DLD1 (cell line): ENCODE measurements at regions not wholly inside any gene's neighbourhood (a gene's known extent, or its start where the extent isn't known, plus 50 kb on each side); places are given as distances from the start of the nearest gene placed in this dataset.

ENCODE experiments used
- in situ Hi-C: cut with HindIII; loops from 2 replicates; pipeline ENCODE4 v1.10.0; 2017; ENCODE audit warnings: low sequenced_read_pairs

DNA sequence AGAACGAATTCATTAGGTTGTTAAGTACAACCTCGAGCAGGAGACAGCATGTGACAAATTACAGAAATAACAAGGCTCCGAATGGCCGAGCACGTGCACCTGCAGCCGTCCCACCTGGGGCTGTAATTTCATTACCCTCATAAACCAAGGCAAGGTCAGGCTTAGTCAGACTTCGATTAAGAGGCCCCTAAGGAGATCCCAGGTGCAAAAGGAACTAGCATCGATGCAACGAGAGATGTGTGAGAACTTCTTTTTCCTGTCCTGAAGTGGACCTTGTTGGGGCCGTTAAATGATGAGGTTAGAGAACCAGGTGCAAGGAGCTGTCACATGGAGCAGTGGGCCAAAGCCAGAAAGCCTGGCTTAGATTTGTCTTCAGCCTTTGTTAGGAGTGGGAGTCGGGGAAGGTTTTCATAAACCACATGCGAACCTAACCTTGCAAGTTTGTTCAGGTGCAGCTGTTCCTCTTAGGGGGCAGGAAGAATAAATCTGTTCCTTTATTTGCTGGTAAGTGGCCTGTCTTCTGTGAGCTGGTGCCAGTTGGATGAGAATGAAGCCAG is 559.9 kb upstream of the MCTP2 start:
- in situ Hi-C loops = no loop called here

DNA sequence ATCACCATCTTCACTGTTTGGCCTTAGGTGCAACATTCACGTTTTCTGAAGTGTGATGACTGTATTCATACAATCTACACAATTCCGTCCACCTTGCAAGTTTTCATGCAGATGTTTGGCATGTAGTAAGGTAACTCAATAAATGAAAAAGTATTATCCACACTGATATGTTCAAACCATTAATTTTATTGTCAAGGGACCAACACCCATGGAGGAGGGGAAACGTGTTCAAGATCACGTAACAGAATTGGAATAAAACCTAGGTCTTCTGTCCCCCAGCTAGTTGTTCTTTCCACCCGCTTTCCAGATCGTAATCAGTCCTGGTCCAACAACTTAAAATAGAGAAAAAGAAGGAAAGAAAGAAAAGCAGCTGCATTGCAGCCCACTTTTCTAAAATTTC is 560.4 kb upstream of the MCTP2 start:
- in situ Hi-C loops = no loop called here

DNA sequence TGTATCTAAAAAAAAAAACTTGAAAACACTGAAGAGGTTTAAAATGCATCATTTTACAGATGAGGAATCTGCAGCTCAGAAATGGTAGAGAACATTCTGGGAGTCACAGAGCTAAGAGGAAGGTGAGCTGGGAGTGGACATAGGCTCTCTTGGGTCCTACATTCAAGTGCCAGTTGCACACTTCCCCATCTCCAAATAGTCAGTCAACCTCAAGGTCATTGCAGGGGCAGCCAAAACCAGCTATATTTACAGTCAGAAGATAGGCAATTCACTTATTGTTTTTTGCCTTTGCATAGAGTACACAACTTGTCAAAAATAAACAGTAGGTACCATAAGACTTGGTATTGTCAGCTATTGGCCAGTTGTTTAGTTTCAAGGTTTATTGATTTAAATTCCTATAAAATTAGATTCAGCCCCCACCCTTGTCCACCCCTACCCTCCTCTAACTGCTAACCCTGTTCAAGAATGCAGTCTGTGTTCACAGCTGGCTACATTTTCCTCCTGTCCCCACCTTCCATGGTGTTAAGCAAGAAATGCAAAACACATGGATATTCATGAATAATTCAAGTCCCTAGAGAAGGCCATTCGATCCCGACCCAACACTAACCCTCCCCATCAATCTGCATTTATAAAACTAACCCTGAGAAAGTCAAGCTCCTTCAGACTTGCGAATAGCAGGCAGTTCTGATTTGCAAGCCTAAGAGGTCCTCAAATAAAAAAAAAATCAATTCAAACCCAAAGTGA is 567.0 kb upstream of the MCTP2 start:
- in situ Hi-C loops = no loop called here

GRCh38 chr15:93662162-93662885 is 569.0 kb upstream of the MCTP2 start:
- in situ Hi-C loops = no loop called here

GRCh38 chr15:93658026-93658816 is 569.2 kb upstream of the RGMA start:
- in situ Hi-C loops = no loop called here

- in situ Hi-C loops = no loop called here
Observed at GRCh38 chr15:93656041-93656440, 567.0 kb upstream of the RGMA start.

- in situ Hi-C loops = no loop called here
Observed at GRCh38 chr15:93649691-93650235, 560.8 kb upstream of the RGMA start.

DNA sequence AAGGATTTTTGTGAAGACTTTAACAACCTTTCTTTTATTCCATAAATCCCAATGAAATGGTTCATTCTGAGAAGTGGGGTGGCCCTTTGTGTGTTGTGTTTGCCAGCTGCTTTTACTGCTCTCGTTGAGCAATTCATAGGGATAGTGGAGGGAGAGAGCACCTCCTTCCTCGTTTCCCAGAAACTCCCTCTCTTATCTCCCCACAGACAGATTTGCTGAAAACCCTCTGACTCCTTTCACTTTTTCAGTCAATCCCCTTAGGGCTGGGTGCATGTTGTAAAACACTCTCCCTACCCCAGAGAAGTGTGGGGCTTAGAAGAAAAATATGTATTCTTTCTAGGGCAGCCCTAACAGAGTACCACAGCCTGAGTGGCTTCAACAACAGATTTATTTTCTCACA is 557.2 kb upstream of the RGMA start:
- in situ Hi-C loops = no loop called here

GRCh38 chr15:93645594-93645993 is 556.6 kb upstream of the RGMA start:
- in situ Hi-C loops = no loop called here

DNA sequence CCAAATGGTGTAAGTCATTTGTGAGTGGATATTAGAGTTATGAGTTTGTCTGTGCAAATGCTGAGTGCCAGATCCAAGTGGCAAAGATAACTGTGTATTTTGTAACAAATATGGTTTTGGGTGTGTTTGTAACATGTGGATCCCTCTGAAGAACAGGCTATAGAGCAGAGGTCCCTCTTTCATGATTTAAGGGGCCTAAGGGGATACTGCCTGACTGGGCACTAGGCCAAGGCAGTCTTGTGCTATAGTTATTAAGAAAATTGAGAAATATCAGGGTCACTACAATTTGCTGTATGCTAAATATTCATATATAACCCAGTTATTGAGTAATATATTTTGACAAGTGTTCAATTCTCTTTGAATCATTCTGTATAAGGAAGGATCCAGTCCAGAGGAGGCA is 555.6 kb upstream of the RGMA start:
- in situ Hi-C loops = no loop called here

DNA sequence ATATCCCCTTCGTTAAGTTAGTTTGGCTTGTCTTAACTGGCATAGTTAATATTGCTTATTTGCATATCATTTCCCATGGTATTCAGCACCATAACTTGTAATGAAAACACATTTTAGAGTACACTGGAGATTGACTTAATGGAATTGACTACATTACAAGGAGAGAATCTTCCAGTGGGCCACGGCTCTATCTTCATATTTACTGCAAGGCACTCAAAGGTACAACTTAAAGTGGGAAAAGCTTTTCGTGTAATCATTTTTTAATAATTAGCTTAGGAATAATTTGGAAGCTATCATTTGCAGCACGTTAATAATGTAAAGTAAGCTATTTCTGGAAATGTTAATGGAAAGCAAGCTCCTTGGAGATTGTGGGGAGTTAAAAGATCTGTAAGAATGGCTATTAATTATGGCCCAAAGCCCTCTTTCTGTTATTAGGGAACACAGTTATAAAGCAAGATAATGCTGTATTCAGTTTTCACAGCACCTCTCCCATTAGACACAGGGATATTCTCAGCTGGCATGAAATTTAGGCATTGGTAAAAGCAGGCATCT is 551.5 kb upstream of the RGMA start:
- in situ Hi-C loops = no loop called here

DNA sequence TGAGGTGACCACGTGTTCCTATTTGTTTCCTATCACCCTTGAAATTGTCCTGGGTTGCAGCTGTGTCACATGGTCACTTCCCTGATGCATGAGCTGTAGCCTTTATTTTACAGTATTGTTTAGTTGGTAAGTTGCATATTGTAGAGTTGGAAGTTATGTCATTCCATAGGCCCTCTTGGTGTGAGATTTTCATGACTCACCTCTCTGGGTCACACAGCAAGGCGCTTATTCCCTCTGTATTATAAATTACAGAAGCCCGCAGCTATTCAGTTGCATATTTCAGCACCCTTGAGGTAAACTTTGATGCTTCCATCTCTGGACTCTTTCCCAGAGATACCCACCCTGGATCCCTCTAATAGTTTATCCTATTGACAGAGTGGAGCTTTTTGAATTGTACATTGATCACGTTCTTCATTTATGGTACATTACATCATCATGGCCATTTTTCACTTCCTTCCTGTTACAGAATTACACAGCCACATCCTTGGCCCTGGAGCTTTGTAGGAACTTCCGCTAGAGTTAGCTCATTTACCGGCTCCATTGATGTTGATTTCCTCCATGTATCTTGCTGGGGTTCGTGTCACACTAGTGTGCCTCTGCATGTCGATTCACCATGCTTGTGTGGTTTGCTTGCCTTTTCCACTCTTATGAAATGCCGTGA is 543.1 kb upstream of the RGMA start:
- in situ Hi-C loops = no loop called here

GRCh38 chr15:93619597-93619996 is 530.6 kb upstream of the RGMA start:
- in situ Hi-C loops = no loop called here

GRCh38 chr15:93617443-93617842 is 528.4 kb upstream of the RGMA start:
- in situ Hi-C loops = no loop called here

DNA sequence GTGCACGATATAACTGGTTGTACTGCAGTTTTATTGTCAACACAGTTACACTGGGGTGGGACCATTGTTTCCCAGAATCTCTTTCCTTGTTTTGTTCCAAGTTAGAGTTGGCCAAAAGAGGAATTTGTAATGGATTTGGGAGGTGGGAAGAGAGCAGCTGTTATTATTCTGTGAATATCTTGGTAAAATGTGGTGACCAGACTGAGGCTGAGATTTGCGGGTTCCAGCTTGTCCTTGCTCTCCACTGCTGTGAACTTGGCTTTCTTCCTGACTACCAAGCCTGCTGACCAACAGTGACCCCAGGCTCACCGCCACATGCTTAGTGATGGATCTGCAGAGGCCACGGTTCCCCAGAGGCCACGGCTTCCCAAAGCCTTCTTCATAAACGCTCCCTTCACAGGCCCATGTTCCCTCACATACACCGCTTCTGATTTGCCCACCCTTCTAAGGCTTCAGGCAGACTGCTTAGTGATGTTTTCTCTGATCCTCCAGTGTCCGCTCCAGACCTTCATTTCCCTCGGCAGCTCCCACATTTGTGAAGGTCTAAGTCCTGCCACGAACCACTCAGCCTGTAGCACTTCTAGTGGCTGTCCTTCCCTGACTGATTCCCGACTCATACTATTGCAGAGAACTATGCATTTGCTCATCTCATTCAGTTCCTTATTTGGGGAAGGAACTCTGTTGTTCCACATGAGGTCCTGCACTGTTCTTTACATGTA is 525.5 kb upstream of the RGMA start:
- in situ Hi-C loops = no loop called here

DNA sequence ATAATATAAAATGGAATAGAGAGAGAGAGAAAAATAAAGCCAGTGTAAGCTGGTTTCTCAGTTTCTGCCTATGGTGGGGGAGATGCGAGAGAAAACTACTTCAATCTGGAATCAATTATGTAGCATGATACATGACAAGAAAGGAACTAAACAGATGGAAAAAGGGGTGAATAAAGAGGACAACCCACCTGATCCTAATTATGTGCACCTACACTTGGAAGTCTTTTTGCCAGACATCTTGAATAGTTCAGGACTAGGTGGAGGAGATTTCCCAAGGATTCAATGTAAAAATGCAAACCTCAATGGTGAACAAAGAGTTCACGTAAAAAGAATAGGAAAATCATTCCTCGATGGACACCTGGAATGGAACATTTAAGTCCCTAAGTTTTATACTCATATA is 524.4 kb upstream of the RGMA start:
- in situ Hi-C loops = no loop called here

DNA sequence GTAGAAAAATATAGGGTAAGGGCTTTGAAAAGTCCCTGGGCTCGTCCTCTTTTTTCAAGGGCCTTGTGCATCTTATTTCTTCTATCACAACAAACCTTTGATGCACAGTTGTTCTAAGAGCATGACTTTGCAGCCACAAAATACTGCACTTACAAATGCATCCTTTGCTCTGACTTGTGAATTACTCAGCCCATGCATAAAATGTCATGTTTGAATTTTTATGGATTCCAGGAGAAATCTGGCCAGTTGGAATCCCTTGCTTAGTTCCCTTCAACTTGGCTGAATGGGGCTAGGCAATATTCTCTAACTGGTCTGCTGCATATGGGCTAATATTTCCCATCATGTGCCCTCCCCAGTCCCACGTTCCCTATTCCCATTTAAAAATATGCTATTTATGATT is 523.9 kb upstream of the RGMA start:
- in situ Hi-C loops = no loop called here

DNA sequence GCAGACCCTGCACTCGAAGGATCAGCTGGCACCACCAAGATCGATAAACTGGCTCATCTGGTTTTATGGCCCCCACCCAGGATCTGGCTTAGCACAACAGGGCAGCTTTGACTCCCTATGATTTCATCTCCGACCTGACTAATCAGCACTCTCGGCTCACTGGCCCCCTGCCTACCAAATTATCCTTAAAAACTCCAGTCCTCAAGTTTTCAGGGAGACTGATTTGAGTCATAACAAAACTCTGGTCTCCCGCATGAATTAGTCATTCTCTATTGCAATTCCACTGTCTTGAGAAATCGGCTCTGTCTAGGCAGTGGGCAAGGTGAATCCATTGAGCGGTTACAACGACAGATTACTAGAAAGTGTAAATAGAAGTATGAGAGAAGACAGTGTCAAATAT is 521.9 kb upstream of the RGMA start:
- in situ Hi-C loops = no loop called here

DNA sequence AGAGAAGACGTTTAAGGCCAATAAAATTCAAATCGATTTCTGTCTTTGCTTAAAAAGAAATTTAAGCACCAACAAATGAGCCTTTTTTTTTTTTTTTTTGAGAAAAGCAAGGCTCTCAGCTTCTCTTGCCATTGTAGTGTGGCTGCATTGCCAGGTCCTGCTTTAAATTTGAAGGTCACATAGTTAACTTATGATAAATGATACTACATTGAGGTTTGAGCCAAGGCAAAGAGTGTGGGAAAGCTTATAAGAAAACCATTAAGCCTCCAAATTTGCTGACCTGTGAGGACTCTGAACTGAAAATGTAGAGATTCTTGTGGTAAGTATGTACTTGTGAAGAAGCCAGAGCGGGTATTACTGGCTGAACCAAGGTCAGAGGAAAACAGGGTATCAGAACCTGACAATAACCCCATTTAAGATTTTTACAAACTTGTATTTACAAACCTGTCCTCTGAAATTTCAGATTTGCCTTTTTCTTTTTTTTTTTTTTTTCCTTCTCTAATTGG is 519.7 kb upstream of the RGMA start:
- in situ Hi-C loops = no loop called here

- in situ Hi-C loops = no loop called here
Observed at GRCh38 chr15:93603550-93603949, 514.5 kb upstream of the RGMA start.
